Loucy (cell line): ENCODE measurements at regions not wholly inside any gene's neighbourhood (a gene's known extent, or its start where the extent isn't known, plus 50 kb on each side); places are given as distances from the start of the nearest gene placed in this dataset.

Source experiments
- H2AFZ ChIP-seq: fragments of 200-600 bp; sonication (generic); 2 replicates; pipeline ENCODE4 v1.6.0; 2016; ENCODE audit warnings: antibody characterized with exemption, mild to moderate bottlenecking, low read length, moderate library complexity
- H3F3A ChIP-seq: fragments of 200-600 bp; 2 replicates; pipeline ENCODE4 v1.6.0; 2016; ENCODE audit warnings: antibody characterized with exemption, low read depth, mild to moderate bottlenecking
- H3K27me3 ChIP-seq: fragments of 200-600 bp; sonication (generic); 2 replicates; pipeline ENCODE4 v1.6.1; 2014; ENCODE audit warnings: low read length, mild to moderate bottlenecking; ENCODE audit not compliant: insufficient read depth, poor library complexity, severe bottlenecking
- H3K36me3 ChIP-seq: fragments of 200-600 bp; sonication (generic); 2 replicates; pipeline ENCODE4 v1.6.1; 2016; ENCODE audit warnings: low read length; ENCODE audit not compliant: insufficient read depth
- H3K4me1 ChIP-seq: fragments of 200-600 bp; sonication (generic); 2 replicates; pipeline ENCODE4 v1.5.1; 2014; ENCODE audit warnings: low read length, mild to moderate bottlenecking; ENCODE audit not compliant: insufficient read depth, poor library complexity, severe bottlenecking
- H3K4me2 ChIP-seq: fragments of 200-600 bp; sonication (generic); 2 replicates; pipeline ENCODE4 v1.6.0; 2014; ENCODE audit warnings: antibody characterized with exemption, low read length, low read depth, mild to moderate bottlenecking; ENCODE audit not compliant: poor library complexity, severe bottlenecking
- H3K4me3 ChIP-seq: fragments of 200-600 bp; sonication (generic); 2 replicates; pipeline ENCODE4 v1.5.1; 2014; ENCODE audit warnings: low read length, mild to moderate bottlenecking, mixed read lengths; ENCODE audit not compliant: poor library complexity, severe bottlenecking
- H3K79me2 ChIP-seq: fragments of 200-600 bp; sonication (generic); 2 replicates; pipeline ENCODE4 v1.6.1; 2014; ENCODE audit warnings: low read length; ENCODE audit not compliant: insufficient read depth
- H3K9ac ChIP-seq: fragments of 200-600 bp; sonication (generic); 2 replicates; pipeline ENCODE4 v1.6.0; 2014; ENCODE audit warnings: mild to moderate bottlenecking, low read depth, low read length, moderate library complexity; ENCODE audit not compliant: poor library complexity, severe bottlenecking
- H3K9me2 ChIP-seq: fragments of 200-600 bp; sonication (generic); replicated peaks from 2 replicates; pipeline ENCODE4 v1.6.1; 2016; ENCODE audit warnings: low read depth, low read length, mixed read lengths
- H3K9me3 ChIP-seq: fragments of 200-600 bp; sonication (generic); 2 replicates; pipeline ENCODE4 v1.6.1; 2014; ENCODE audit warnings: mild to moderate bottlenecking, antibody characterized with exemption, low read length, low read depth; ENCODE audit not compliant: insufficient read depth
- H4K20me1 ChIP-seq: fragments of 200-600 bp; sonication (generic); 2 replicates; pipeline ENCODE4 v1.6.0; 2014; ENCODE audit warnings: antibody characterized with exemption, low read length, mild to moderate bottlenecking; ENCODE audit not compliant: insufficient read depth, poor library complexity, severe bottlenecking
- EZH2phosphoT487 ChIP-seq: fragments of 200-600 bp; IDR thresholded peaks from 2 replicates; pipeline ENCODE4 v1.6.1; 2018; ENCODE audit warnings: antibody characterized with exemption, mild to moderate bottlenecking, moderate library complexity, borderline replicate concordance
- TF ChIP-seq, protein P1 (sequence below): fragments of 200-600 bp; sonication (generic); conservative IDR thresholded peaks from 2 replicates; pipeline ENCODE4 v1.5.1; 2014; ENCODE audit warnings: mild to moderate bottlenecking, antibody characterized with exemption, low read length

DNA sequence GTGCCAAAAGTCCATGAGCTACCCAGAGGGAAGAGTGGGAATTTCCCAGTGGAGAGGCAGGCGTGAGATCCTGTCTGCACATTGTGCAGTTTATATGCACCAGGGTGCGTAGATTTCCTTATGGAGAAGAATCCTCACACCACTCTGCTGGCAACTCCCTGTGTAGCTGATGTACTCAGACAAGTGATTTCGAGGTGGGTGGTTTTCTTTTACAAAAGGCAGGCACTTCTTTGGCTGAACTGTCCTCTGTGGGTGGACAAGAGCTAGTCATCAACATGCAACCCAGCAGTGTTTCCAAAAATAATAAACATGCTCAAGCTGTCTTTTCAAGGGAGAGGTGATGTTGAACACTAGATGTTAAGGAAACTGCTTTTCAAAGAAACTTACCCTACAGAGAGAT, 121.7 kb upstream of the NXT1 start:
- Histone ChIP-seq H3K4me1 (no peaks in the 10 kb centered on the region), H3K27me3 (peaks cover 8% of the 10 kb centered on the region)

DNA sequence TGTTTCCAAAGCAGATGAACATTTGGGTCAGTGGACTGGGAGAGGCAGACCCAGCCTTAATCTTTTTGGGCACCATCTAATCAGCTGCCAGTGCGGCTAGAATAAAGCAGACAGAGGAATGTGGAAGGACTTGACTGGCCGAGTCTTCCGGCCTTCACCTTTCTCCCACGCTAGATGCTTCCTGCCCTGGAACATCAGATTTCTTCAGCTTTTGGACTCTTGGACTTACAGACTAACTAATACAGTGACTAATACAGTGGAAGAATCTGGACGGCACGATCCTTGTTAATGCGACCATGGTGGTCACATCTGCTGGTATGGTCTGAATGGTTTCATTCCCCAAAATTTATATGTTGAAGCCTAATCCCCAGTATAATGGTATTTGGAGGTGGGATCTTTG, 122.6 kb upstream of the NXT1 start:
- H3F3A ChIP-seq, result no peaks in the 10 kb centered on the region
- no peak overlapping the region for H3K9ac ChIP-seq
- H3K4me1 ChIP-seq, result no peaks in the 10 kb centered on the region
- no peak overlapping the region for H3K4me3 ChIP-seq
- peaks cover 8% of the 10 kb centered on the region for H3K27me3 ChIP-seq
- peaks cover 2% of the 10 kb centered on the region; the same call in 1 of the 2 replicates for H3K9me3 ChIP-seq
- no peak overlapping the region for H2AFZ ChIP-seq
- TF ChIP-seq EZH2phosphoT487, result no peak
- TF ChIP-seq, protein P1, sequence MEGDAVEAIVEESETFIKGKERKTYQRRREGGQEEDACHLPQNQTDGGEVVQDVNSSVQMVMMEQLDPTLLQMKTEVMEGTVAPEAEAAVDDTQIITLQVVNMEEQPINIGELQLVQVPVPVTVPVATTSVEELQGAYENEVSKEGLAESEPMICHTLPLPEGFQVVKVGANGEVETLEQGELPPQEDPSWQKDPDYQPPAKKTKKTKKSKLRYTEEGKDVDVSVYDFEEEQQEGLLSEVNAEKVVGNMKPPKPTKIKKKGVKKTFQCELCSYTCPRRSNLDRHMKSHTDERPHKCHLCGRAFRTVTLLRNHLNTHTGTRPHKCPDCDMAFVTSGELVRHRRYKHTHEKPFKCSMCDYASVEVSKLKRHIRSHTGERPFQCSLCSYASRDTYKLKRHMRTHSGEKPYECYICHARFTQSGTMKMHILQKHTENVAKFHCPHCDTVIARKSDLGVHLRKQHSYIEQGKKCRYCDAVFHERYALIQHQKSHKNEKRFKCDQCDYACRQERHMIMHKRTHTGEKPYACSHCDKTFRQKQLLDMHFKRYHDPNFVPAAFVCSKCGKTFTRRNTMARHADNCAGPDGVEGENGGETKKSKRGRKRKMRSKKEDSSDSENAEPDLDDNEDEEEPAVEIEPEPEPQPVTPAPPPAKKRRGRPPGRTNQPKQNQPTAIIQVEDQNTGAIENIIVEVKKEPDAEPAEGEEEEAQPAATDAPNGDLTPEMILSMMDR, result no peak
- H3K4me2 ChIP-seq, result no peak overlapping the region
- H3K79me2 ChIP-seq, result no peaks in the 10 kb centered on the region
- H3K36me3 ChIP-seq, result no peaks in the 10 kb centered on the region
- no peaks in the 10 kb centered on the region for H3K9me2 ChIP-seq
- no peaks in the 10 kb centered on the region for H4K20me1 ChIP-seq

More for the DNA sequence above, 121.7 kb upstream of the NXT1 start:
- Histone ChIP-seq H3K79me2 (no peaks in the 10 kb centered on the region), H3K4me2 (no peak overlapping the region), H3K9me2 (no peaks in the 10 kb centered on the region), H3K4me3 (no peak overlapping the region), H3K9ac (no peak overlapping the region), H4K20me1 (no peaks in the 10 kb centered on the region), H3F3A (no peaks in the 10 kb centered on the region), H3K36me3 (no peaks in the 10 kb centered on the region), H2AFZ (no peak overlapping the region), H3K9me3 (no peaks in the 10 kb centered on the region; the same call in 1 of the 2 replicates)
- TF ChIP-seq EZH2phosphoT487, result no peak
- TF ChIP-seq, protein P1, result no peak

DNA sequence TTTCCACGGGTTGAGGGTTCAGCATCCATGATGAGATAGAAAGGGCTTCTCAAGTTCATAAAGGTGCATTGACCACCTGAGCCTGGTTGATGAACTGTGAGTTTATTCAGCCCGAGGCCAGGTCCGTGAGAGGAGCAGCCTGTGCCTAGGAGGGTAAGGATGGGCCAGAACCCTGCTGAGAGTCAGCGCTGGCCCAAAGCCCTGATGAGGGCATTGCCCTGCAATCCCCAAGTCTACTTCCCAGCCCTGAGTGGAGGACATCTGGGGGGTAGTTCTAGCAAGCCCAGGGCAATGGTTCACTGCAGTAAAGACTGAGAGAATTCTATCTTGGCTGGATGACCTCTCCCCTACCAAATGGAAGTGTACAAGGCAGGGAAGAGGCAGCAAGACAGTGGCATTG, 123.3 kb upstream of the NXT1 start:
- Histone ChIP-seq H3K4me2 (no peak overlapping the region), H3K9me2 (no peaks in the 10 kb centered on the region), H3K4me3 (no peak overlapping the region), H3F3A (no peaks in the 10 kb centered on the region), H3K4me1 (no peaks in the 10 kb centered on the region), H3K27me3 (peaks cover 8% of the 10 kb centered on the region), H3K9ac (no peak overlapping the region), H2AFZ (no peak overlapping the region), H3K79me2 (no peaks in the 10 kb centered on the region), H4K20me1 (no peaks in the 10 kb centered on the region), H3K9me3 (peaks cover 5% of the 10 kb centered on the region; the same call in 1 of the 2 replicates), H3K36me3 (no peaks in the 10 kb centered on the region)
- TF ChIP-seq EZH2phosphoT487, result no peak
- TF ChIP-seq, protein P1, result no peak
